Head of caudate nucleus (tissue), 42 donors: ENCODE measurements at regions not wholly inside any gene's neighbourhood (a gene's known extent, or its start where the extent isn't known, plus 50 kb on each side); places are given as distances from the start of the nearest gene placed in this dataset.
A peak's percentile ranks its signal among the peaks of the same experiment; 100 is the strongest.

ENCODE experiments used
- DNase-seq, 42 donors: peaks; one replicate each; pipeline versions ENCODE4 v3.0.0 to v3.0.0-alpha.2; 2020 to 2021; ENCODE audit warnings: mixed read lengths in 7 of 42
- intact Hi-C: fragments of 100-400 bp; cut with DNase I; formaldehyde crosslinking; loops from one replicate; pipeline ENCODE4 v1.15.0; 2022

DNA sequence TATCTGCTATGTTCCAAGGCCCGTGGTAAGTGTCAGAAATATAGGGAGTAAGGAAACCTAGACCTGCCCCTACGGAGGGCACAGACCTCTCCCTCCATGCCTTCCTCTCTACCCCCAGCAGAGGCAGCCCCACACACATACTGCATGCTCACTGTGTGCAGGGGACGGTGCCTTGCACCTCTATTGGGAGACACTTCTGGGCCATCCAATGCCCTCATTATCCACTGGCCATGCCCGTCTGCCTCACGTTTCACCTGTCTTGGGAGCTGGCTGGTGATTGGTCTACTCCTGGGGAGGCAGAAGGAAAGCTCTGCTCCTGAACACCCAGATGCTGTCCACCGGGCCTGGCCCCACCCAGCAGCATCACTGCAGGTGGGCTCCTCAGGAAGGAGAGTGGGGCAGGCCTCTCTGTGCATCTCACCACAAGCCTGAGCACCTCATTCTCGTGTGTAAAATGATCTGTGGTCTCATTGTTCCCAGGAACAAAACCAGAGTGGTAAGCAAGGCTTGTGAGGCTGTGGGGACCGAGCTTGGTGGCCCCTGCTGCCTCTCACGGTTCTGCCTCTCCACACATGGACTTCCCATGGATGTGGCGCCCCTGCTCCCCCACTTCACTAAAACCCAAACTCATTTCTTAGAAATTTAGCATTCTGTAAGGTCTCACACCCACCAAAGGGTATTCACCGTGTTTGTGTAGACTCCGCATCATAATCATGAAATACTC is 312.5 kb upstream of the HS6ST1 start:
- peak in 11 of 42 donors; percentile 1 to 28 (median 10) for DNase-seq
- intact Hi-C loops: no loop called here

GRCh38 chr2:128631698-128632500 is 313.2 kb upstream of the HS6ST1 start:
- intact Hi-C loops: no loop called here
- DNase-seq: peak in 11 of 42 donors; percentile 5 to 34 (median 9)

DNA sequence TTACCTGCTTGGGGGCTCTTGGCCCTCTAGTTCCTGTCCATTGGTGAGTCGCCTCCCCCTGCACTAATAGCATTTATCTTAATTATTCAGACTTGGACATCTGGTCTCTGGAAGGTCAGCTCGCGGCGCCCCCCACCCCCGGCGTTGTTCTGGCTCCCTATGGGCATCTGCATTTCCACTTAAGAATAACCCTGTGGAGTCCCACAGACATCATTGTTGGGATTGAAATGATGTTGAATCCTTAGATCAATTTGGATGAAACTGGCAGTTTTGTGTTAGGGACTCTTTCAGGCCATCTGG is 313.8 kb upstream of the HS6ST1 start:
- intact Hi-C loops: no loop called here
- peak in 5 of 42 donors; percentile 8 to 29 (median 9) for DNase-seq

- intact Hi-C loops: no loop called here
- DNase-seq: peak in 1 of 42 donors; percentile 3
Observed at GRCh38 chr2:128633501-128633900, 314.8 kb upstream of the HS6ST1 start.

- peak in 13 of 42 donors; percentile 7 to 61 (median 20) for DNase-seq
- intact Hi-C loops: no loop called here
Observed at GRCh38 chr2:128635361-128635900, 316.8 kb upstream of the HS6ST1 start.

DNA sequence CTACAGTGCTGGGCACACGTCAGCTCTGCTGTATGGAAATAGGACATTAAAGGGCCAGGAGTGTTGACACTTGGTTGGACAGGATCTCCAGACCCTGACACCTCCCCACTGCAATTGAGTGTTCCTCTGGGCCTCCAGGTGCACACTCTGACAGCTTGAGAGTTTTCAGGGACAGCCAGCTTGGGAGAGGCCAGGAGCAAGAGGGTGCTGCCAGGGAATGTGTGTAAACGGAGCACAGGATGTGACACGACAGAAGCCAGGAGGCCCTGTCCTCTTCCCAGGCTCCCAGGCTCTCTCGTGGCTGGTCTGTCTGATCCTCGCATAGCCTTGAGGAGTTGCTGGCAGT is 318.1 kb upstream of the HS6ST1 start:
- intact Hi-C loops: no loop called here
- peak in 7 of 42 donors; percentile 5 to 36 (median 8) for DNase-seq

GRCh38 chr2:128637481-128638155 is 318.9 kb upstream of the HS6ST1 start:
- peak in 10 of 42 donors; percentile 1 to 25 (median 6) for DNase-seq
- intact Hi-C loops: no loop called here

DNA sequence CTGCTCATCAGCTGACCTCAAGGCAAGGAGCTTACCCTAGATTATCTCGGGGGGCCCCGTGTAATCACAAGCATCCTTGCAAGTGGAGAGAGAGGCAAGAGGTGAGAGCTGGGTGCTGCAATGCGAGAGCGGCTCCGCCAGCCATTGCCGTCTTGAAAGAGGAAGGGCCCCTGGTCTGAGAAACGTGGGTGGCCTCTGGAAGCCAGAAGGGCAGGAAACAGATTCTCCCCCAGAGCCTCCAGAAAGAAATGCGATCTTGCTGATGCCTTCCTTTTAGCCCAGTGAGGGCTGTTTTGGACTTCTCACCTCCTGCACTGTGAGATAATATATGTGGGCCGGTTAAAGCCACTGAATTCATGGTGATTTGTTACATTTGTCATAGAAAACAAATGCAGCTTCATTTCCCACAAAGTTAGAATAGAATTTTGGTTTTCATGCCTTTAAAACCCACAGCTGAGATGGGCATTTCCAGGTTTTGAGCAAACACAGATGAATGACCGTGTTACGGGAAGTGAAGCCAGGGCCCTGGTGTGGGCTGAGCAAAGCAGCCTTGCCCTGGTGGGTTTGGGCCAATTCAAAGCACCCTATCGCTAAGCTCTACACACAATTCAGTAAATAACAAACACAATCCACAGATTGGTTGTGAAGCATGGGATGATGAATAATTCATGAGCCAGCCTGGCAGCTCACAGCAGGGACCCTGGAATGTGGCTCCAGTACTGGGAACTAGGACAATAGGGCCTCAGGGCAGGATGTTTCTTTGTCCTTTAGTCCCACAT is 319.9 kb upstream of the HS6ST1 start:
- DNase-seq: peak in 35 of 42 donors; percentile 21 to 76 (median 46)
- intact Hi-C loops: no loop called here

DNA sequence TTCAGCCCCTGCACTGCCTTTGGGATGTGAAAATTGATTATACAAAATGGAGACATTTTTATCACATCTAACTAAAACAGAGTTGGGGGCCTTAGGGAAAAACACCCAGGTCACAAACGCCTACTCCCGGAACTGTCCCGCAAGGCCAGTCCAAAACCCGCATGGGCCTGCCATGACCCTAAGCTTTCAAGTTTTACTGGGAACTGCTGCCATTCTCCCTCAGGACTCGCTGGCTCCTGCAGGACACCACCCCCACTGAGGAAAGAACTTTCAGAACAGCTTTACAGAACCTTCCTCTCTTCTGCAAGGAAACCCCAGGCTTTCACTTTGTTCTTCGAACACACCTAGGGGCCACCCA is 320.4 kb upstream of the HS6ST1 start:
- DNase-seq: peak in 8 of 42 donors; percentile 13 to 44 (median 26)
- intact Hi-C loops: no loop called here

- intact Hi-C loops: no loop called here
- peak in 11 of 42 donors; percentile 2 to 36 (median 14) for DNase-seq
Observed at GRCh38 chr2:128639693-128640092, 321.0 kb upstream of the HS6ST1 start.

- peak in 11 of 42 donors; percentile 7 to 40 (median 14) for DNase-seq
- intact Hi-C loops: no loop called here
Observed at GRCh38 chr2:128640166-128640844, 321.6 kb upstream of the HS6ST1 start.

DNA sequence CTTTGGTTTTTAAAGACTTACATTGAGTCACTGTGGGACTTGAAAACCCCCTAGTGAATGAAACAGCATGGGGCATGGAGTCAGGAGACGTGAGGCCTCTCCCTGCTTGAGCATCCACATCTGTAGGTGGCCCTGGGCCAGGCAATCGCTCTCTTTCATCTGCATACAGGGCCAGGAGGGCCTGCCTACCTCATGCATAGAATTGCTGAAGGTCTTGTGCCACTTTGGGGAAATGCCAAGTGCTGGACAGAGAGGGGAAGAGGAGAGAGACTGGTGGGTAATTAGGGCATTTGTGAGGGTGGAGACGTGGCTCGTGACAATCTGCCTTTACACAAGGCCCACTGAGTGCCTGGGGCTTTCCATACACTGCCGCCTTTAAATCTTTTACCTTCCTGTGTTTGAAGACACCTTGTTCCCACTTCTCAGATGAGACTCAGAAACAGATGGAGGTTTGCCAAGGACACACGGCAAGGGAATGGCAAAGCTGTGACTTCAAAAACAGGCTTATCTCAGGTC is 322.2 kb upstream of the HS6ST1 start:
- intact Hi-C loops: no loop called here
- DNase-seq: peak in 11 of 42 donors; percentile 3 to 39 (median 14)

DNA sequence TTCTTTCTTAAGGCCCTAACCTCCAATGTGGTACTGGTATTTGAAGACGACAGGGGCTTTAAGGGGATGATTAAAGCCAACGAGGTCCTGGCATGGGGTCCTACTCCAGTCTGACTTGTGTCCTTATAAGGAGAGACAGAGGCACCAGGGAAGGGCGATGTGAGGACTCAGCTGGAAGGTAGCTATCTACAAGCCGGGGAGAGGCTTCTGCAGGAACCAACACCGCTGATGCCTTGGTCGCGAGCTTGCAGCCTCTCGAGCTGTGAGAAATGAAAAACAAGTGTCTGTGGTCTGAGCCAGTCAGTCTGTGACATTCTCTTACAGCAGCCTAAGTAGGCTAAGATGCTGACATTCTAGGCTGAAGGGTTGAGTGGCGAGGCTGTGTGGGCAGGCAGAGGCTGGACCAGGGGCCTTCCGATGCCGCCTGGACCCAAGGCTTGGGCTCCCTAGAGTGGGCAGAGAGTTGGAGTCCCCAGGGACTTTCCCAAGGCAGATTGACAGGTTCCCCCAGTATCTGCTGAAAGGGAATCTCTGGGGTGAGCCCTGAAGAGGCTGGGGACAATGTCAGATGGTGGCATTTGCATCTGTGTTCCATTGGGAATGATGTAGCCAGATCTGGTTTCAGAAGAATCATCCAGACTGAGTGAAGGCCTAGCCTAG is 322.9 kb upstream of the HS6ST1 start:
- DNase-seq: peak in 13 of 42 donors; percentile 4 to 30 (median 8)
- intact Hi-C loops: no loop called here

- DNase-seq: peak in 9 of 42 donors; percentile 5 to 38 (median 7)
- intact Hi-C loops: no loop called here
Observed at GRCh38 chr2:128642316-128642715, 323.6 kb upstream of the HS6ST1 start.

DNA sequence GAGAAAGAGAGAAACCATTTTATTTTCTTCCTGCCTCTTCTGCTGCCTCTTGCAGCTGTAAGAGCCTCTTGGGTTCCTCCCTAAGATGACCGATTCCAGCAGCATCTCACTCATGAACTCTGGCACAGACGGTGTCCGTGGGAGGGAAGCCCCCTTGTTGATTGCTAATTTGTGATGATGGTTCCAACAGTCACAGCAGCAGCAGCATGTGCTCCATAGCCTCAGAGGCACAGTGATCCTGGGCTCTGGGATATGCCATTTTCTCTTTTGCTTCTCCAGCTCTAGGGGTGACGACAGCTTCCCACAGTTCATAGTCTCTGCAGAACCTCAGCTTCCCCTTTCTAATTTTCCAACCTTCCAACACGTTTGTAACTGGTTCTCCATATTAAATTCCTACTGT is 324.2 kb upstream of the HS6ST1 start:
- intact Hi-C loops: no loop called here
- DNase-seq: peak in 8 of 42 donors; percentile 5 to 29 (median 16)

- peak in 10 of 42 donors; percentile 3 to 27 (median 8) for DNase-seq
- intact Hi-C loops: no loop called here
Observed at GRCh38 chr2:128643221-128644065, 324.8 kb upstream of the HS6ST1 start.

DNA sequence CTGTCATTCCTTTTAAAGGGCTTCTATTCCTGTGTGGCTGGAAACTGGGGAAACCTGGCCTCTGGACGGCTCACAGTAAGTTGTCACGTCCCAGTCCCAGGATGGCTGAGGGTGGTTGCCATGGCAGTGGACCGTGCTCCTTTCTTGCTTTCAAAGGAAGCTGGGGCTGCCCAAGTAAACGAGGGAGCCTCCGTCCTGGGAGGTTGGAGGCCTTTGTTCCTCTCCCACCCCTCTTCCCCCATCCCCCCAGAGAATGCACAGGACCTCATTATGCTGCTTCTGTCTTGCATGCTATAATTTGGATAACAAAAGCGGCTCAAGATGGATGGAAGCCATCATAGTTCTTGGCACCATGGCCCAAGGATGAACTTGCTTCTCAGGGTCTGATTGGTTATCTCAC is 325.5 kb upstream of the HS6ST1 start:
- DNase-seq: peak in 12 of 42 donors; percentile 7 to 53 (median 18)
- intact Hi-C loops: no loop called here
